ENCODE measurements at regions not wholly inside any gene's neighbourhood (a gene's known extent, or its start where the extent isn't known, plus 50 kb on each side); places are given as distances from the start of the nearest gene placed in this dataset.
"Not testable (repeated sequence)": the region's sequence is repeated elsewhere in the genome, so short reads cannot be mapped to it uniquely, and the experiment has no call there.

- Histone ChIP-seq H3K9me3 (ENCODE audit: control insufficient read depth in 2 of 2, insufficient read depth in 1 of 2, low read depth in 1 of 2, low read length in 1 of 2) (no peaks in the 10 kb centered on the region), H3K36me3 (ENCODE audit: control insufficient read depth in 2 of 2, insufficient read depth in 2 of 2, low read length in 1 of 2) (no peaks in the 10 kb centered on the region), H3K27ac (ENCODE audit: low read depth in 2 of 2, low read length in 1 of 2) (no peak overlapping the region), H3K4me3 (ENCODE audit: low read depth in 1 of 2, low read length in 2 of 2) (no peak overlapping the region), H3K4me1 (ENCODE audit: control insufficient read depth in 2 of 2, insufficient read depth in 2 of 2, low read length in 1 of 2) (no peaks in the 10 kb centered on the region), H3K27me3 (ENCODE audit: control insufficient read depth in 1 of 2, insufficient read depth in 2 of 2, low read length in 2 of 2) (no peaks in the 10 kb centered on the region)
These were observed 192.6 kb upstream of the FAM241A start for GRCh38 chr4:111952688-111953087.

GRCh38 chr4:111954550-111954949 is 190.7 kb upstream of the FAM241A start:
- Histone ChIP-seq H3K4me3 (ENCODE audit: low read depth in 1 of 2, low read length in 2 of 2) (no peak overlapping the region), H3K9me3 (ENCODE audit: control insufficient read depth in 2 of 2, insufficient read depth in 1 of 2, low read depth in 1 of 2, low read length in 1 of 2) (no peaks in the 10 kb centered on the region), H3K27ac (ENCODE audit: low read depth in 2 of 2, low read length in 1 of 2) (no peak overlapping the region), H3K4me1 (ENCODE audit: control insufficient read depth in 2 of 2, insufficient read depth in 2 of 2, low read length in 1 of 2) (no peaks in the 10 kb centered on the region), H3K36me3 (ENCODE audit: control insufficient read depth in 2 of 2, insufficient read depth in 2 of 2, low read length in 1 of 2) (no peaks in the 10 kb centered on the region), H3K27me3 (ENCODE audit: control insufficient read depth in 1 of 2, insufficient read depth in 2 of 2, low read length in 2 of 2) (no peaks in the 10 kb centered on the region)
- WGBS, 2 donors = 72 to 73% methylated on average over 1 of the region's 1 CpG

- H3K27me3 ChIP-seq (ENCODE audit: control insufficient read depth in 1 of 2, insufficient read depth in 2 of 2, low read length in 2 of 2) = no peaks in the 10 kb centered on the region
- H3K4me1 ChIP-seq (ENCODE audit: control insufficient read depth in 2 of 2, insufficient read depth in 2 of 2, low read length in 1 of 2) = no peaks in the 10 kb centered on the region
- H3K4me3 ChIP-seq (ENCODE audit: low read depth in 1 of 2, low read length in 2 of 2) = no peak overlapping the region
- no peaks in the 10 kb centered on the region for H3K36me3 ChIP-seq (ENCODE audit: control insufficient read depth in 2 of 2, insufficient read depth in 2 of 2, low read length in 1 of 2)
- H3K27ac ChIP-seq (ENCODE audit: low read depth in 2 of 2, low read length in 1 of 2) = no peak overlapping the region
- H3K9me3 ChIP-seq (ENCODE audit: control insufficient read depth in 2 of 2, insufficient read depth in 1 of 2, low read depth in 1 of 2, low read length in 1 of 2) = no peaks in the 10 kb centered on the region
- WGBS, 2 donors = 30 to 41% methylated on average over 4 of the region's 4 CpGs
These were observed 190.3 kb upstream of the FAM241A start for GRCh38 chr4:111955001-111955400.

- H3K27me3 ChIP-seq (ENCODE audit: control insufficient read depth in 1 of 2, insufficient read depth in 2 of 2, low read length in 2 of 2) = no peaks in the 10 kb centered on the region
- H3K36me3 ChIP-seq (ENCODE audit: control insufficient read depth in 2 of 2, insufficient read depth in 2 of 2, low read length in 1 of 2) = no peaks in the 10 kb centered on the region
- 56 to 80% methylated on average over 3 of the region's 3 CpGs for WGBS, 2 donors
- no peak overlapping the region for H3K27ac ChIP-seq (ENCODE audit: low read depth in 2 of 2, low read length in 1 of 2)
- H3K9me3 ChIP-seq (ENCODE audit: control insufficient read depth in 2 of 2, insufficient read depth in 1 of 2, low read depth in 1 of 2, low read length in 1 of 2) = no peaks in the 10 kb centered on the region
- H3K4me1 ChIP-seq (ENCODE audit: control insufficient read depth in 2 of 2, insufficient read depth in 2 of 2, low read length in 1 of 2) = no peaks in the 10 kb centered on the region
- H3K4me3 ChIP-seq (ENCODE audit: low read depth in 1 of 2, low read length in 2 of 2) = no peak overlapping the region
These were observed 188.1 kb upstream of the FAM241A start for GRCh38 chr4:111957116-111957515.

- Histone ChIP-seq H3K4me3 (ENCODE audit: low read depth in 1 of 2, low read length in 2 of 2) (no peak overlapping the region), H3K27ac (ENCODE audit: low read depth in 2 of 2, low read length in 1 of 2) (no peak overlapping the region), H3K9me3 (ENCODE audit: control insufficient read depth in 2 of 2, insufficient read depth in 1 of 2, low read depth in 1 of 2, low read length in 1 of 2) (no peaks in the 10 kb centered on the region), H3K27me3 (ENCODE audit: control insufficient read depth in 1 of 2, insufficient read depth in 2 of 2, low read length in 2 of 2) (no peaks in the 10 kb centered on the region), H3K4me1 (ENCODE audit: control insufficient read depth in 2 of 2, insufficient read depth in 2 of 2, low read length in 1 of 2) (no peaks in the 10 kb centered on the region), H3K36me3 (ENCODE audit: control insufficient read depth in 2 of 2, insufficient read depth in 2 of 2, low read length in 1 of 2) (no peaks in the 10 kb centered on the region)
- WGBS, 2 donors = 62 to 75% methylated on average over 1 of the region's 1 CpG
These were observed 187.3 kb upstream of the FAM241A start for GRCh38 chr4:111957997-111958396.

- WGBS, 2 donors = 59 to 72% methylated on average over 2 of the region's 2 CpGs
- Histone ChIP-seq H3K27ac (ENCODE audit: low read depth in 2 of 2, low read length in 1 of 2) (no peak overlapping the region), H3K4me1 (ENCODE audit: control insufficient read depth in 2 of 2, insufficient read depth in 2 of 2, low read length in 1 of 2) (no peaks in the 10 kb centered on the region), H3K4me3 (ENCODE audit: low read depth in 1 of 2, low read length in 2 of 2) (no peak overlapping the region), H3K36me3 (ENCODE audit: control insufficient read depth in 2 of 2, insufficient read depth in 2 of 2, low read length in 1 of 2) (no peaks in the 10 kb centered on the region), H3K27me3 (ENCODE audit: control insufficient read depth in 1 of 2, insufficient read depth in 2 of 2, low read length in 2 of 2) (no peaks in the 10 kb centered on the region), H3K9me3 (ENCODE audit: control insufficient read depth in 2 of 2, insufficient read depth in 1 of 2, low read depth in 1 of 2, low read length in 1 of 2) (no peaks in the 10 kb centered on the region)
These were observed 186.0 kb upstream of the FAM241A start for GRCh38 chr4:111959222-111959621.

GRCh38 chr4:111960241-111960667 is 185.0 kb upstream of the FAM241A start:
- H3K27ac ChIP-seq (ENCODE audit: low read depth in 2 of 2, low read length in 1 of 2) = no peak overlapping the region
- H3K9me3 ChIP-seq (ENCODE audit: control insufficient read depth in 2 of 2, insufficient read depth in 1 of 2, low read depth in 1 of 2, low read length in 1 of 2) = no peaks in the 10 kb centered on the region
- WGBS, 2 donors = 79 to 87% methylated on average over 2 of the region's 2 CpGs
- no peaks in the 10 kb centered on the region for H3K36me3 ChIP-seq (ENCODE audit: control insufficient read depth in 2 of 2, insufficient read depth in 2 of 2, low read length in 1 of 2)
- H3K27me3 ChIP-seq (ENCODE audit: control insufficient read depth in 1 of 2, insufficient read depth in 2 of 2, low read length in 2 of 2) = no peaks in the 10 kb centered on the region
- no peak overlapping the region for H3K4me3 ChIP-seq (ENCODE audit: low read depth in 1 of 2, low read length in 2 of 2)
- no peaks in the 10 kb centered on the region for H3K4me1 ChIP-seq (ENCODE audit: control insufficient read depth in 2 of 2, insufficient read depth in 2 of 2, low read length in 1 of 2)

- not testable (repeated sequence) for H3K4me3 ChIP-seq (ENCODE audit: low read depth in 1 of 2, low read length in 2 of 2)
- WGBS, 2 donors = 76 to 82% methylated on average over 5 of the region's 5 CpGs
These were observed 184.2 kb upstream of the FAM241A start for GRCh38 chr4:111961026-111961425.

GRCh38 chr4:111961809-111962208 is 183.4 kb upstream of the FAM241A start:
- H3K4me1 ChIP-seq (ENCODE audit: control insufficient read depth in 2 of 2, insufficient read depth in 2 of 2, low read length in 1 of 2) = no peaks in the 10 kb centered on the region
- WGBS, 2 donors = 78 to 80% methylated on average over 1 of the region's 1 CpG
- no peaks in the 10 kb centered on the region for H3K27me3 ChIP-seq (ENCODE audit: control insufficient read depth in 1 of 2, insufficient read depth in 2 of 2, low read length in 2 of 2)
- H3K4me3 ChIP-seq (ENCODE audit: low read depth in 1 of 2, low read length in 2 of 2) = no peak overlapping the region
- H3K27ac ChIP-seq (ENCODE audit: low read depth in 2 of 2, low read length in 1 of 2) = no peak overlapping the region
- no peaks in the 10 kb centered on the region for H3K9me3 ChIP-seq (ENCODE audit: control insufficient read depth in 2 of 2, insufficient read depth in 1 of 2, low read depth in 1 of 2, low read length in 1 of 2)
- H3K36me3 ChIP-seq (ENCODE audit: control insufficient read depth in 2 of 2, insufficient read depth in 2 of 2, low read length in 1 of 2) = no peaks in the 10 kb centered on the region

More at GRCh38 chr4:111961026-111961425, 184.2 kb upstream of the FAM241A start:
- H3K36me3 ChIP-seq (ENCODE audit: control insufficient read depth in 2 of 2, insufficient read depth in 2 of 2, low read length in 1 of 2); H3K9me3 ChIP-seq (ENCODE audit: control insufficient read depth in 2 of 2, insufficient read depth in 1 of 2, low read depth in 1 of 2, low read length in 1 of 2); H3K4me1 ChIP-seq (ENCODE audit: control insufficient read depth in 2 of 2, insufficient read depth in 2 of 2, low read length in 1 of 2); H3K27ac ChIP-seq (ENCODE audit: low read depth in 2 of 2, low read length in 1 of 2); H3K27me3 ChIP-seq (ENCODE audit: control insufficient read depth in 1 of 2, insufficient read depth in 2 of 2, low read length in 2 of 2): not testable (repeated sequence)

GRCh38 chr4:111963158-111963700 is 182.0 kb upstream of the FAM241A start:
- 68% methylated on average over 5 of the region's 5 CpGs for WGBS, 2 donors
- Histone ChIP-seq H3K27ac (ENCODE audit: low read depth in 2 of 2, low read length in 1 of 2) (no peak overlapping the region), H3K9me3 (ENCODE audit: control insufficient read depth in 2 of 2, insufficient read depth in 1 of 2, low read depth in 1 of 2, low read length in 1 of 2) (no peaks in the 10 kb centered on the region), H3K27me3 (ENCODE audit: control insufficient read depth in 1 of 2, insufficient read depth in 2 of 2, low read length in 2 of 2) (no peaks in the 10 kb centered on the region), H3K36me3 (ENCODE audit: control insufficient read depth in 2 of 2, insufficient read depth in 2 of 2, low read length in 1 of 2) (no peaks in the 10 kb centered on the region), H3K4me3 (ENCODE audit: low read depth in 1 of 2, low read length in 2 of 2) (no peak overlapping the region), H3K4me1 (ENCODE audit: control insufficient read depth in 2 of 2, insufficient read depth in 2 of 2, low read length in 1 of 2) (no peaks in the 10 kb centered on the region)
